ENCODE measurements at regions not wholly inside any gene's neighbourhood (a gene's known extent, or its start where the extent isn't known, plus 50 kb on each side); places are given as distances from the start of the nearest gene placed in this dataset.

DNA sequence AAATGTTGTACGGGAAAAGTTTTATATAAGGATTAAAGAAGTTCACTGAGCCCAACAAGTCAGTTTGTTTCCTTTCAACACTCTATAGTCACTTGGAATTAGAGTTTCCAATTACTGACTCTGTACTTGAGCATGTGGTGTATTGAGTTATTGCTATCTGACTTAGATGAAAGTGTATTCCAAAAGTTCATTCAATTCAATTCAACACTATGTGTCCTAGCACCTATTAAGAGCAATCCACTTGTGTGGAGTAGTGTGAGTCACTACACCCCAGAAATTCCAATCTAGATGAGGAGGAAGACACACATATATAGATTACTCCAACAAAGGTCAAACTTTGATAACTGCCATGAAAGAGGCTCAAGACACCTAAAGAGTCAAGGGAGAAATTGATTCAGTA, 98.2 kb upstream of the SLCO6A1 start:
- no peak for TF ChIP-seq CTCF (IDR thresholded peaks at IDR 0.05)
- no peak for TF ChIP-seq EZH2 (IDR thresholded peaks at IDR 0.05; ENCODE audit: borderline replicate concordance, insufficient read depth, low read depth, low read length, poor library complexity, severe bottlenecking)

Data from B cell (primary cell).